PC-9 (cell line): ENCODE measurements at regions not wholly inside any gene's neighbourhood (a gene's known extent, or its start where the extent isn't known, plus 50 kb on each side); places are given as distances from the start of the nearest gene placed in this dataset.

ENCODE experiments used
- BruUV-seq: library from RNA; stranded (reverse); fragments of 400-500 nt; replicated peaks from 2 replicates; lab custom pipeline; 2021; lab: Mats Ljungman, UMichigan
- CTCF ChIA-PET: fragments of 300-600 bp; sonication (Branson Sonifier 250); formaldehyde crosslinking; loops from one replicate; lab custom pipeline; 2022; ENCODE audit warnings: antibody characterized with exemption; lab: Charles Lee
- POLR2A ChIA-PET: fragments of 300-600 bp; sonication (Branson Sonifier 250); formaldehyde crosslinking; loops from one replicate; lab custom pipeline; 2022; ENCODE audit warnings: antibody characterized with exemption; ENCODE audit not compliant: unreplicated experiment; lab: Charles Lee
- DNase-seq, 2 experiments: peaks; one replicate each; pipeline versions ENCODE4 v3.0.0 to v3.0.0-alpha.2; 2015 to 2022; ENCODE audit warnings: mixed read lengths in 1 of 2
- H2AFZ ChIP-seq: fragments of 200-600 bp; sonication (generic); 2 replicates; pipeline ENCODE4 v1.8.1; 2017; ENCODE audit warnings: antibody characterized with exemption
- H3F3A ChIP-seq: fragments of 200-600 bp; sonication (generic); 2 replicates; pipeline ENCODE4 v1.8.1; 2017; ENCODE audit warnings: antibody characterized with exemption, mild to moderate bottlenecking, low read depth; ENCODE audit not compliant: insufficient read depth
- H3K27ac ChIP-seq: fragments of 200-600 bp; sonication (generic); 2 replicates; pipeline ENCODE4 v1.6.1; 2016; ENCODE audit warnings: mixed run types
- H3K27me3 ChIP-seq: fragments of 200-600 bp; sonication (generic); 2 replicates; pipeline ENCODE4 v1.6.1; 2016; ENCODE audit warnings: low read depth, mixed run types; ENCODE audit not compliant: insufficient read depth
- H3K36me3 ChIP-seq: fragments of 200-600 bp; sonication (generic); 2 replicates; pipeline ENCODE4 v1.6.1; 2016; ENCODE audit warnings: low read depth, mixed run types
- H3K4me1 ChIP-seq: fragments of 200-600 bp; sonication (generic); replicated peaks from 2 replicates; pipeline ENCODE4 v1.6.1; 2016; ENCODE audit warnings: mixed run types; ENCODE audit not compliant: insufficient read depth
- H3K4me2 ChIP-seq: fragments of 200-600 bp; sonication (generic); 2 replicates; pipeline ENCODE4 v1.6.1; 2017; ENCODE audit warnings: mixed run types
- H3K4me3 ChIP-seq: fragments of 200-600 bp; sonication (generic); 2 replicates; pipeline ENCODE4 v1.6.1; 2016; ENCODE audit warnings: mixed run types
- H3K79me2 ChIP-seq: fragments of 200-600 bp; sonication (generic); 2 replicates; pipeline ENCODE4 v1.6.1; 2017; ENCODE audit warnings: low read depth, mixed run types
- H3K9me2 ChIP-seq: fragments of 200-600 bp; sonication (generic); 2 replicates; pipeline ENCODE4 v1.8.1; 2017; ENCODE audit warnings: mild to moderate bottlenecking; ENCODE audit not compliant: insufficient read depth
- H3K9me3 ChIP-seq: fragments of 200-600 bp; sonication (generic); 2 replicates; pipeline ENCODE4 v1.8.1; 2016; ENCODE audit warnings: low read depth; ENCODE audit not compliant: insufficient read depth
- H4K20me1 ChIP-seq: fragments of 200-600 bp; sonication (generic); 2 replicates; pipeline ENCODE4 v1.8.1; 2017; ENCODE audit not compliant: insufficient read depth
- EZH2 ChIP-seq: fragments of 200-600 bp; sonication (generic); IDR thresholded peaks from 2 replicates; pipeline ENCODE4 v1.8.0; 2017; ENCODE audit warnings: antibody characterized with exemption, low read depth
- intact Hi-C: fragments of 100-400 bp; cut with micrococcal nuclease; formaldehyde crosslinking; loops from one replicate; pipeline ENCODE4 v1.10.0; 2022; ENCODE audit not compliant: unreplicated experiment
- TF ChIP-seq, protein P1 (sequence below): fragments of 200-600 bp; sonication (generic); conservative IDR thresholded peaks from 2 replicates; pipeline ENCODE4 v1.6.1; 2017; ENCODE audit warnings: mixed run types, antibody characterized with exemption, mild to moderate bottlenecking, moderate library complexity

DNA sequence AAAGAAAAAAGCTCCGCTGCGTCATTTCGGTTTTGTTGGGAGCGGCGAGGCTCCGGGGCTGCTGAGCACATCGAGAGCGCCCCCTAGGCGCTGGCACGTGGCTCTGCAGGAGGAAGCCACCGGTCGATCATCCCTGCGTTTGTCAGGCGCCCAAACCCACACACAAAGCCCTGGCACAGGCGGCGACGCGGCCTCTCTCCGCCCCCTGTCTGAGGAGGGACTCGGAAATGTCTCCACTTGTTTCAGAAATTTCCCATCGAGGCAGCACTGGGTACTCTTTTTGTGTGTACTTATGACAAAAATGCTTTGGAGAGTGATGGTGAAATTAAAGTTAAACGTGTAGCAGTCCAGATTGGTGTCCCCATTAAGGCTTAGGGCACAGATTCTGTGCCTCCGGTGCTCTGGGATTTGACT lies 407.3 kb upstream of the ONECUT1 start:
- DNase-seq: peak in 1 of 2 experiments; percentile 33
- BruUV-seq: no TSS peak
- Histone ChIP-seq H2AFZ (no peak overlapping the region), H3K36me3 (no peaks in the 10 kb centered on the region), H3K27me3 (no peaks in the 10 kb centered on the region), H3F3A (no peaks in the 10 kb centered on the region), H3K4me3 (no peak overlapping the region), H3K79me2 (no peaks in the 10 kb centered on the region), H3K4me1 (no peaks in the 10 kb centered on the region), H4K20me1 (no peaks in the 10 kb centered on the region), H3K9me2 (no peaks in the 10 kb centered on the region), H3K27ac (no peak overlapping the region), H3K4me2 (no peak overlapping the region), H3K9me3 (no peaks in the 10 kb centered on the region)
- TF ChIP-seq, protein P1, sequence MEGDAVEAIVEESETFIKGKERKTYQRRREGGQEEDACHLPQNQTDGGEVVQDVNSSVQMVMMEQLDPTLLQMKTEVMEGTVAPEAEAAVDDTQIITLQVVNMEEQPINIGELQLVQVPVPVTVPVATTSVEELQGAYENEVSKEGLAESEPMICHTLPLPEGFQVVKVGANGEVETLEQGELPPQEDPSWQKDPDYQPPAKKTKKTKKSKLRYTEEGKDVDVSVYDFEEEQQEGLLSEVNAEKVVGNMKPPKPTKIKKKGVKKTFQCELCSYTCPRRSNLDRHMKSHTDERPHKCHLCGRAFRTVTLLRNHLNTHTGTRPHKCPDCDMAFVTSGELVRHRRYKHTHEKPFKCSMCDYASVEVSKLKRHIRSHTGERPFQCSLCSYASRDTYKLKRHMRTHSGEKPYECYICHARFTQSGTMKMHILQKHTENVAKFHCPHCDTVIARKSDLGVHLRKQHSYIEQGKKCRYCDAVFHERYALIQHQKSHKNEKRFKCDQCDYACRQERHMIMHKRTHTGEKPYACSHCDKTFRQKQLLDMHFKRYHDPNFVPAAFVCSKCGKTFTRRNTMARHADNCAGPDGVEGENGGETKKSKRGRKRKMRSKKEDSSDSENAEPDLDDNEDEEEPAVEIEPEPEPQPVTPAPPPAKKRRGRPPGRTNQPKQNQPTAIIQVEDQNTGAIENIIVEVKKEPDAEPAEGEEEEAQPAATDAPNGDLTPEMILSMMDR: peak; percentile 79
- no peak for TF ChIP-seq EZH2
- ChIA-PET CTCF (no interaction called here), POLR2A (no interaction called here)
- intact Hi-C loops: loop anchor here (2.0 kb wide), 1 partner anchor 417 kb away; no protein-coding TSS in a partner anchor

DNA sequence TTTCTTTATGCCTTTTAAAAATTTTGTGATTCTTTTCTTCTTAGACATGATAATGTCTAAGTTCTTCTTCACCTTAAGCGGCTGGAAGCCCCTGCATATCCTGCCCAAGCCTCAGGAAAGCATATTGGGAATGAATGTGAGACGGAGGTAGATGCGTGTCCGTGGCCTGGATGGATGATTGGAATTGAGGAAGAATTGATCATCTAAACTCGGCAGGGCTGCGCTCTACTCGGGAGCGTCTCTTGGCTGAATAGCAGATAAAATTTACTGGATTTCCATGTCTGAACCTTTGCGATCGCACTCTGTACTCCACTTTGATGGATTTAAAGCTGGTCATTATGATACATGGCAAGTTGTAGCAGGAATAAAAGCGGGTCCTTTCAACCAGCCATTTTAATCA lies 406.7 kb upstream of the ONECUT1 start:
- no peaks in the 10 kb centered on the region for H3K36me3 ChIP-seq
- ChIA-PET CTCF (no interaction called here), POLR2A (no interaction called here)
- H4K20me1 ChIP-seq: no peaks in the 10 kb centered on the region
- no peaks in the 10 kb centered on the region for H3K4me1 ChIP-seq
- DNase-seq: no peak
- H3K27ac ChIP-seq: no peak overlapping the region
- no TSS peak for BruUV-seq
- H3F3A ChIP-seq: no peaks in the 10 kb centered on the region
- H3K9me3 ChIP-seq: no peaks in the 10 kb centered on the region
- intact Hi-C loops: loop anchor here (2.0 kb wide), 1 partner anchor 416 kb away; no protein-coding TSS in a partner anchor
- TF ChIP-seq, protein P1: no peak
- TF ChIP-seq EZH2: no peak
- H3K27me3 ChIP-seq: no peaks in the 10 kb centered on the region
- H3K4me3 ChIP-seq: no peak overlapping the region
- H2AFZ ChIP-seq: no peak overlapping the region
- no peaks in the 10 kb centered on the region for H3K79me2 ChIP-seq
- no peak overlapping the region for H3K4me2 ChIP-seq
- H3K9me2 ChIP-seq: no peaks in the 10 kb centered on the region

DNA sequence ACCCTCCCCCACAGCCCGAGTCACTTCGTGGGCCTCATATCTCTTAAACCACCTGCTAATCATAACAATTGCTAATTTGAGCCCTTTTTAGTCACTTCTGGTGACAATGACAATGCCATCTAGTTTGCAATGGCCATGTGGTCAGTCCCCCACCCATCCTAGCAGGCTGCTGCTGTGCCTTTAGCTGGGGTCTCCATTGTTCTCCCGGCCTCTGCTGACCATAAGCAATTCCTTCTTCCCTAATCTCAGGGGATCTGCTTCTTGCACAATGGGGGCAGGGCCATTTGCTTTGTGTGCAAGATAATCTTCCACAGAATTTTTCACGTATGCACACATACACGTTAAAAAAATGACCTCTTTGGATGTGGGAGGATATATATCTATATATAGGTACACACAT lies 406.1 kb upstream of the ONECUT1 start:
- H4K20me1 ChIP-seq: no peaks in the 10 kb centered on the region
- CTCF ChIA-PET: no interaction called here
- no TSS peak for BruUV-seq
- H3K27ac ChIP-seq: no peak overlapping the region
- no peak overlapping the region for H2AFZ ChIP-seq
- no peak overlapping the region for H3K4me3 ChIP-seq
- no peaks in the 10 kb centered on the region for H3K9me3 ChIP-seq
- H3K36me3 ChIP-seq: no peaks in the 10 kb centered on the region
- no peaks in the 10 kb centered on the region for H3K79me2 ChIP-seq
- H3K9me2 ChIP-seq: no peaks in the 10 kb centered on the region
- no peak for TF ChIP-seq EZH2
- TF ChIP-seq, protein P1: no peak
- no peak overlapping the region for H3K4me2 ChIP-seq
- intact Hi-C loops: loop anchor here (2.0 kb wide), 1 partner anchor 415 kb away; no protein-coding TSS in a partner anchor
- POLR2A ChIA-PET: no interaction called here
- DNase-seq: no peak
- no peaks in the 10 kb centered on the region for H3K4me1 ChIP-seq
- no peaks in the 10 kb centered on the region for H3F3A ChIP-seq
- no peaks in the 10 kb centered on the region for H3K27me3 ChIP-seq
